ENCODE measurements at regions not wholly inside any gene's neighbourhood (a gene's known extent, or its start where the extent isn't known, plus 50 kb on each side); places are given as distances from the start of the nearest gene placed in this dataset.

DNA sequence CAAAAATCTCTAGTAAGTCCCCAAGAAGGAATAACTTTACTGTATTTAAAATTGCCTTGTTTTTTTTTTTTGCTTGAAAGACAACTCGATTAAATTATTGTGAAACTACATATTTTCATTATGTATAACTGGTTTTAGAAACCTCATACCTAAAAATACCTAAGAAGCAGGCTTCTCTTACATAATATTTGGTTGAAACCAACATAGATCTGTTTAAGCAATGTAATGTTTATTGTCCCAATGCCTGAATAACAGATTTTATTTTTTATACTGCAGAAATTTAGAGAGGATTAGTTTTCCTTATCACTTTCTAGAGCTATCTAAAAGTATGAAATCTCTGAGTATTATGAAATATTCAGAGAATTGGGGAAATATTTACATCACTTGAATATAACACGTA lies 78.5 kb upstream of the CHRM3 start:
- TF ChIP-seq POLR2AphosphoS5 (IDR thresholded peaks at IDR 0.05; ENCODE audit: insufficient read depth in 1 of 2, low read depth in 1 of 2) (no peak), POLR2A (IDR thresholded peaks at IDR 0.05) (no peak)

Data from vagina (tissue), 2 donors.